Common myeloid progenitor, CD34-positive (primary cell): ENCODE measurements at regions not wholly inside any gene's neighbourhood (a gene's known extent, or its start where the extent isn't known, plus 50 kb on each side); places are given as distances from the start of the nearest gene placed in this dataset.

Experiments
- CTCF ChIA-PET: fragments of 350-600 bp; sonication (Branson Sonifier 250); formaldehyde crosslinking; loops from one replicate; lab custom pipeline; 2021; ENCODE audit warnings: antibody characterized with exemption; lab: Charles Lee
- POLR2A ChIA-PET: fragments of 350-600 bp; sonication (Branson Sonifier 250); formaldehyde crosslinking; loops from one replicate; lab custom pipeline; 2021; ENCODE audit warnings: antibody characterized with exemption; lab: Charles Lee
- DNase-seq, 3 donors: peaks; one replicate each; pipeline versions ENCODE4 v3.0.0 to v3.0.0-alpha.2; 2013
- H3K27ac ChIP-seq, 2 experiments: 1 replicate in 1 of 2; 2 replicates in 1 of 2; pipeline ENCODE4 v1.7.0; 2013; ENCODE audit warnings: inconsistent platforms in 2 of 2, low read length in 2 of 2, mild to moderate bottlenecking in 2 of 2, low read depth in 1 of 2, moderate library complexity in 1 of 2; ENCODE audit not compliant: severe bottlenecking in 2 of 2, insufficient read depth in 1 of 2, poor library complexity in 1 of 2
- H3K27me3 ChIP-seq, 5 experiments: replicated peaks in 2 of 5; 1 replicate in 3 of 5; 2 replicates in 2 of 5; pipeline versions ENCODE4 v1.6.1 to v1.7.0; 2013; ENCODE audit warnings: low read length in 4 of 5, mild to moderate bottlenecking in 2 of 5, moderate library complexity in 2 of 5, inconsistent platforms in 1 of 5; ENCODE audit not compliant: insufficient read depth in 5 of 5, control insufficient read depth in 4 of 5
- H3K36me3 ChIP-seq, 4 experiments: 1 replicate in 2 of 4; 2 replicates in 2 of 4; pipeline versions ENCODE4 v1.6.1 to v1.7.0; 2013; ENCODE audit warnings: low read length in 3 of 4, control low read depth in 1 of 4, mild to moderate bottlenecking in 1 of 4; ENCODE audit not compliant: control insufficient read depth in 4 of 4, insufficient read depth in 4 of 4
- H3K4me1 ChIP-seq, 4 experiments: 1 replicate in 3 of 4; 2 replicates in 1 of 4; pipeline versions ENCODE4 v1.6.1 to v1.7.1; 2013; ENCODE audit warnings: low read length in 3 of 4, mild to moderate bottlenecking in 3 of 4, control low read depth in 1 of 4, inconsistent platforms in 1 of 4, moderate library complexity in 1 of 4; ENCODE audit not compliant: control insufficient read depth in 4 of 4, insufficient read depth in 4 of 4; ENCODE audit errors: control extremely low read depth in 1 of 4
- H3K4me3 ChIP-seq, 7 experiments: 1 replicate in 4 of 7; 2 replicates in 3 of 7; pipeline versions ENCODE4 v1.5.1 to v1.7.0; 2013; ENCODE audit warnings: mild to moderate bottlenecking in 7 of 7, low read length in 6 of 7, moderate library complexity in 6 of 7, inconsistent platforms in 2 of 7, low read depth in 2 of 7, control low read depth in 1 of 7; ENCODE audit not compliant: insufficient read depth in 4 of 7, control insufficient read depth in 1 of 7; ENCODE audit errors: extremely low read depth in 1 of 7
- H3K9me3 ChIP-seq, 5 experiments: 1 replicate in 4 of 5; 2 replicates in 1 of 5; pipeline versions ENCODE4 v1.6.1 to v1.7.1; 2013; ENCODE audit warnings: low read length in 4 of 5, mild to moderate bottlenecking in 2 of 5, inconsistent platforms in 1 of 5, low read depth in 1 of 5, moderate library complexity in 1 of 5; ENCODE audit not compliant: control insufficient read depth in 4 of 5, insufficient read depth in 2 of 5; ENCODE audit errors: control extremely low read depth in 1 of 5
- WGBS: methylation state at CpG from one replicate; pipeline ENCODE4 v1.1.5; 2013; ENCODE audit not compliant: insufficient coverage; 5-methylcytosine and 5-hydroxymethylcytosine counted together

- DNase-seq, result no peak
- ChIA-PET POLR2A (no interaction called here), CTCF (no interaction called here)
- H3K27ac ChIP-seq, result no peak overlapping the region
- no peaks in the 10 kb centered on the region for H3K27me3 ChIP-seq
- 97% methylated on average over 5 of the region's 9 CpGs for WGBS
- H3K9me3 ChIP-seq, result no peaks in the 10 kb centered on the region
- no peak overlapping the region for H3K4me3 ChIP-seq
- H3K4me1 ChIP-seq, result no peaks in the 10 kb centered on the region
- no peaks in the 10 kb centered on the region for H3K36me3 ChIP-seq
Observed at GRCh38 chr2:76563730-76564129, 853.0 kb upstream of the GCFC2 start.

DNA sequence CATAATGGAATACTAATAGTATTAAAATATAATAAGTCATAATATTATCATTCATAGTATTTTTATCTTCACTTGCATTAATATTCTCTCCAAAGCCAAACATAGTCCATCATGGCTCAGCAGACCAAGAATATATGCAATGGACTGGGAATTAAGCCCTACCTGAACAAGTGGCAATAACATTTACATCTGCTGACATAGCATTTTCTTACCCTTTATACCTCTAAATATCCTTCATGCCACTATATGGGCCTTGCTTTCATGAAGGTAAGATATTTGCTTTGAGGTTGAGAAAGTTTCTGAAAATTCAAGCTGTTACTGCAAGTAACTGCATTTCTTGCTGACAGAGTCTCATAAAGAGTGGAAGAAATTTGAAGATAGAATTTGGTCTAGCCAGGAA lies 847.4 kb upstream of the GCFC2 start:
- ChIA-PET CTCF (no interaction called here), POLR2A (no interaction called here)
- Histone ChIP-seq H3K27ac (no peak overlapping the region), H3K36me3 (no peaks in the 10 kb centered on the region), H3K4me1 (no peaks in the 10 kb centered on the region), H3K9me3 (no peaks in the 10 kb centered on the region), H3K4me3 (no peak overlapping the region), H3K27me3 (no peaks in the 10 kb centered on the region)
- DNase-seq, result no peak

DNA sequence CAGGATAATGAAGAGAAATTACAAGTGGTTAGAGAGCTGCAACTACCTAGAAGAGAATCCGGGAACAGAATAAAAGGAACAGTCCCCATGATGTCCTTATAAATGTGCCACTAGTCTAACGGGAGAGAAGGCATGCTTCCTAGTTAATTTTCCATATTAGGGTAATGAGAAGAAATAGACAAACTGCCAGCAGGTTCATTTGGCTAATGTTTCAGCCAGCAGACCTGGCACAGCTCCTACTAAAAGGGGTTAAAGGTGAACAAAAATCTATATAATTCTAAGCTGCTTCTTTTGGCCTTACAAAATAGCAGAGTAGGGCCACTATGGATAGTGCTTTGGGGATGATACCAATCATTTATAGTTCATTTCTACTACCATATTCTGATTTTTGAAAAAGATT lies 845.3 kb upstream of the GCFC2 start:
- H3K4me1 ChIP-seq, result no peaks in the 10 kb centered on the region
- WGBS, result 93% methylated on average over 2 of the region's 2 CpGs
- no peaks in the 10 kb centered on the region for H3K36me3 ChIP-seq
- no peak overlapping the region for H3K4me3 ChIP-seq
- H3K27ac ChIP-seq, result no peak overlapping the region
- no peak for DNase-seq
- no peaks in the 10 kb centered on the region for H3K27me3 ChIP-seq
- ChIA-PET POLR2A (no interaction called here), CTCF (no interaction called here)
- H3K9me3 ChIP-seq, result no peaks in the 10 kb centered on the region

DNA sequence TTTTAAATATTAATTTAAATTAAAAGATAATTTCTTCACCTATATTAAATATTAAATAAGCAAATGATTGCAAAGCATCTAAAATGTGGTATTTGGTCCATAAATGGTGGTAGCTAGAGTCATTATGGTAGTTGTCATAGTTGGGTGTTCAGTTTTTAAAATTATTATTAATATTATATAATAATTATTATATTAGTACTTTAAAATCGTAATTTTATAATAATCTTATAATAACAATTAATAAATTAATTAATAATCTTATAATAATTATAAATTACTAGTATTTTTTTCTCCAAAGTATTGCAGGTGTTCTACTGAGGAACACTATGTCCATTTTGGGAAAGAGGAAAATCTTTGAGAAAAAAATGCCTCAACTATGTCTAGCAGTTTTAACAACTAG lies 835.5 kb upstream of the GCFC2 start:
- CTCF ChIA-PET, result no interaction called here
- no peak for DNase-seq
- Histone ChIP-seq H3K4me1 (no peaks in the 10 kb centered on the region), H3K36me3 (no peaks in the 10 kb centered on the region), H3K9me3 (no peaks in the 10 kb centered on the region), H3K27me3 (no peaks in the 10 kb centered on the region), H3K27ac (no peak overlapping the region), H3K4me3 (no peak overlapping the region)
- POLR2A ChIA-PET, result no interaction called here
- no CpG with 5 or more reads among the region's 1 CpG for WGBS

GRCh38 chr2:76544901-76545300 lies 834.2 kb upstream of the GCFC2 start:
- no peak for DNase-seq
- Histone ChIP-seq H3K27ac (no peak overlapping the region), H3K36me3 (no peaks in the 10 kb centered on the region), H3K9me3 (no peaks in the 10 kb centered on the region), H3K27me3 (no peaks in the 10 kb centered on the region), H3K4me3 (no peak overlapping the region), H3K4me1 (no peaks in the 10 kb centered on the region)
- POLR2A ChIA-PET, result no interaction called here
- CTCF ChIA-PET, result no interaction called here
- no CpG with 5 or more reads among the region's 3 CpGs for WGBS

- WGBS, result 100% methylated on average over 1 of the region's 3 CpGs
Observed at GRCh38 chr2:76517574-76517909, 806.8 kb upstream of the GCFC2 start.

GRCh38 chr2:76516861-76517573 lies 806.3 kb upstream of the GCFC2 start:
- Histone ChIP-seq H3K27me3 (no peaks in the 10 kb centered on the region), H3K27ac (no peak overlapping the region), H3K36me3 (no peaks in the 10 kb centered on the region), H3K9me3 (no peaks in the 10 kb centered on the region), H3K4me3 (no peak overlapping the region), H3K4me1 (no peaks in the 10 kb centered on the region)
- WGBS, result 100% methylated on average over 1 of the region's 1 CpG
- no peak for DNase-seq
- CTCF ChIA-PET, result no interaction called here
- POLR2A ChIA-PET, result no interaction called here

More at GRCh38 chr2:76517574-76517909, 806.8 kb upstream of the GCFC2 start:
- no peak for DNase-seq
- POLR2A ChIA-PET, result no interaction called here
- Histone ChIP-seq H3K27ac (no peak overlapping the region), H3K4me1 (no peaks in the 10 kb centered on the region), H3K27me3 (no peaks in the 10 kb centered on the region), H3K4me3 (no peak overlapping the region), H3K36me3 (no peaks in the 10 kb centered on the region), H3K9me3 (no peaks in the 10 kb centered on the region)
- CTCF ChIA-PET, result no interaction called here
